HG02759 (cell line): ENCODE measurements at regions not wholly inside any gene's neighbourhood (a gene's known extent, or its start where the extent isn't known, plus 50 kb on each side); places are given as distances from the start of the nearest gene placed in this dataset.

Experiments used
- ATAC-seq: cut with Tn5 transposase; IDR thresholded peaks from one replicate; pipeline ENCODE4 v1.9.1; 2021; ENCODE audit warnings: mild to moderate bottlenecking, moderate library complexity; ENCODE audit not compliant: unreplicated experiment

GRCh38 chr7:50962962-50963374 is 180.3 kb upstream of the GRB10 start:
- peak; percentile 76 for ATAC-seq

GRCh38 chr7:50962281-50962883 is 179.7 kb upstream of the GRB10 start:
- ATAC-seq, result peak; percentile 41

- no peak for ATAC-seq
Measured at GRCh38 chr7:50960621-50961310, 178.1 kb upstream of the GRB10 start.

- ATAC-seq, result no peak
Measured at GRCh38 chr7:50959991-50960390, 177.3 kb upstream of the GRB10 start.

- ATAC-seq, result no peak
Measured at GRCh38 chr7:50959560-50959959, 176.9 kb upstream of the GRB10 start.

- no peak for ATAC-seq
Measured at GRCh38 chr7:50957855-50958254, 175.2 kb upstream of the GRB10 start.

- ATAC-seq, result no peak
Measured at GRCh38 chr7:50957431-50957830, 174.7 kb upstream of the GRB10 start.

GRCh38 chr7:50956522-50957155 is 173.9 kb upstream of the GRB10 start:
- no peak for ATAC-seq

GRCh38 chr7:50954716-50955115 is 172.0 kb upstream of the GRB10 start:
- ATAC-seq, result no peak

GRCh38 chr7:50954245-50954644 is 171.5 kb upstream of the GRB10 start:
- ATAC-seq, result no peak

- no peak for ATAC-seq
Measured at GRCh38 chr7:50953820-50954219, 171.1 kb upstream of the GRB10 start.

- ATAC-seq, result no peak
Measured at GRCh38 chr7:50953303-50953702, 170.6 kb upstream of the GRB10 start.

- ATAC-seq, result no peak
Measured at GRCh38 chr7:50952544-50952943, 169.8 kb upstream of the GRB10 start.

- ATAC-seq, result no peak
Measured at GRCh38 chr7:50952120-50952519, 169.4 kb upstream of the GRB10 start.

- no peak for ATAC-seq
Measured at GRCh38 chr7:50943482-50943881, 160.8 kb upstream of the GRB10 start.

- no peak for ATAC-seq
Measured at GRCh38 chr7:50941525-50941924, 158.8 kb upstream of the GRB10 start.

- ATAC-seq, result no peak
Measured at GRCh38 chr7:50940621-50941020, 157.9 kb upstream of the GRB10 start.

GRCh38 chr7:50939021-50939420 is 156.3 kb upstream of the GRB10 start:
- no peak for ATAC-seq

- no peak for ATAC-seq
Measured at GRCh38 chr7:50937727-50938126, 155.0 kb upstream of the GRB10 start.

- no peak for ATAC-seq
Measured at GRCh38 chr7:50926049-50926448, 143.4 kb upstream of the GRB10 start.

- ATAC-seq, result no peak
Measured at GRCh38 chr7:50923476-50923875, 140.8 kb upstream of the GRB10 start.

GRCh38 chr7:50921114-50921813 is 138.6 kb upstream of the GRB10 start:
- no peak for ATAC-seq
